Ascending aorta (tissue), 2 donors: ENCODE measurements at regions not wholly inside any gene's neighbourhood (a gene's known extent, or its start where the extent isn't known, plus 50 kb on each side); places are given as distances from the start of the nearest gene placed in this dataset.
A peak's percentile ranks its signal among the peaks of the same experiment; 100 is the strongest.

ENCODE experiments used
- DNase-seq, 2 donors: peaks; one replicate each; pipeline ENCODE4 v3.0.0-alpha.2; 2019; ENCODE audit warnings: low spot score in 2 of 2
- H3K27ac ChIP-seq, 2 donors: fragments of 200-600 bp; sonication (generic); one replicate each; pipeline ENCODE4 v1.5.1; 2016 to 2017; ENCODE audit warnings: mild to moderate bottlenecking in 1 of 2
- H3K27me3 ChIP-seq: fragments of 200-600 bp; sonication (generic); one replicate; pipeline ENCODE4 v1.5.1; 2017
- H3K36me3 ChIP-seq, 2 donors: fragments of 200-600 bp; sonication (generic); one replicate each; pipeline ENCODE4 v1.5.1; 2016
- H3K4me1 ChIP-seq, 2 donors: fragments of 200-600 bp; sonication (generic); one replicate each; pipeline ENCODE4 v1.5.1; 2016 to 2017; ENCODE audit warnings: mild to moderate bottlenecking in 1 of 2
- H3K4me3 ChIP-seq, 2 donors: fragments of 200-600 bp; sonication (generic); one replicate each; pipeline ENCODE4 v1.5.1; 2016 to 2017; ENCODE audit warnings: mild to moderate bottlenecking in 1 of 2
- H3K9me3 ChIP-seq, 2 donors: fragments of 200-600 bp; sonication (generic); one replicate each; pipeline ENCODE4 v1.5.1; 2016
- CTCF ChIP-seq, 3 experiments: fragments of 200-600 bp in 2 of 3; fragments of 450-650 bp in 1 of 3; sonication (generic) in 2 of 3; IDR thresholded peaks; one replicate each; pipeline ENCODE4 v1.5.1; 2016 to 2019; ENCODE audit warnings: antibody characterized with exemption in 3 of 3, mild to moderate bottlenecking in 1 of 3, moderate library complexity in 1 of 3
- intact Hi-C: fragments of 100-400 bp; cut with DNase I; formaldehyde crosslinking; loops from one replicate; pipeline ENCODE4 v1.15.1; 2023

GRCh38 chr17:52470553-52470952 lies 312.0 kb upstream of the CA10 start:
- H3K27me3 ChIP-seq: no peaks in the 10 kb centered on the region
- H3K27ac ChIP-seq: no peak overlapping the region
- no peaks in the 10 kb centered on the region for H3K4me1 ChIP-seq
- H3K4me3 ChIP-seq: no peak overlapping the region
- intact Hi-C loops: no loop called here
- no peak for TF ChIP-seq CTCF (IDR thresholded peaks at IDR 0.05)
- H3K36me3 ChIP-seq: no peaks in the 10 kb centered on the region
- no peak for DNase-seq
- no peaks in the 10 kb centered on the region for H3K9me3 ChIP-seq

- no peaks in the 10 kb centered on the region for H3K27me3 ChIP-seq
- H3K36me3 ChIP-seq: no peaks in the 10 kb centered on the region
- TF ChIP-seq CTCF (IDR thresholded peaks at IDR 0.05): no peak
- DNase-seq: no peak
- no peak overlapping the region for H3K4me3 ChIP-seq
- no peak overlapping the region for H3K27ac ChIP-seq
- no peaks in the 10 kb centered on the region for H3K4me1 ChIP-seq
- intact Hi-C loops: no loop called here
- H3K9me3 ChIP-seq: no peaks in the 10 kb centered on the region
These were observed 306.9 kb upstream of the CA10 start for GRCh38 chr17:52465407-52465806.

- intact Hi-C loops: no loop called here
- Histone ChIP-seq H3K27ac (no peak overlapping the region), H3K4me1 (no peaks in the 10 kb centered on the region), H3K4me3 (no peak overlapping the region), H3K36me3 (no peaks in the 10 kb centered on the region), H3K27me3 (no peaks in the 10 kb centered on the region), H3K9me3 (no peaks in the 10 kb centered on the region)
- no peak for DNase-seq
- no peak for TF ChIP-seq CTCF (IDR thresholded peaks at IDR 0.05)
These were observed 292.9 kb upstream of the CA10 start for GRCh38 chr17:52451294-52451861.

GRCh38 chr17:52442350-52442749 lies 283.8 kb upstream of the CA10 start:
- no peak for TF ChIP-seq CTCF (IDR thresholded peaks at IDR 0.05)
- Histone ChIP-seq H3K27me3 (no peaks in the 10 kb centered on the region), H3K4me1 (no peaks in the 10 kb centered on the region), H3K4me3 (no peak overlapping the region), H3K9me3 (no peaks in the 10 kb centered on the region), H3K27ac (no peak overlapping the region), H3K36me3 (no peaks in the 10 kb centered on the region)
- intact Hi-C loops: no loop called here
- no peak for DNase-seq

- no peak overlapping the region for H3K27ac ChIP-seq
- H3K27me3 ChIP-seq: no peaks in the 10 kb centered on the region
- no peak for DNase-seq
- no peak overlapping the region for H3K4me3 ChIP-seq
- TF ChIP-seq CTCF (IDR thresholded peaks at IDR 0.05): no peak
- no peaks in the 10 kb centered on the region for H3K36me3 ChIP-seq
- intact Hi-C loops: no loop called here
- no peaks in the 10 kb centered on the region for H3K9me3 ChIP-seq
- H3K4me1 ChIP-seq: peaks cover 0 to 5% of the 10 kb centered on the region in 2 donors
These were observed 262.1 kb upstream of the CA10 start for GRCh38 chr17:52420555-52421078.

- peaks cover 0 to 5% of the 10 kb centered on the region in 2 donors for H3K4me1 ChIP-seq
- H3K9me3 ChIP-seq: no peaks in the 10 kb centered on the region
- H3K36me3 ChIP-seq: no peaks in the 10 kb centered on the region
- no peaks in the 10 kb centered on the region for H3K27me3 ChIP-seq
- H3K27ac ChIP-seq: peak overlapping the region in 1 of 2 donors; percentile 29
- no peak for TF ChIP-seq CTCF (IDR thresholded peaks at IDR 0.05)
- intact Hi-C loops: no loop called here
- H3K4me3 ChIP-seq: peak overlapping the region in 1 of 2 donors; percentile 36
- no peak for DNase-seq
These were observed 260.7 kb upstream of the CA10 start for GRCh38 chr17:52419229-52419641.
